ENCODE measurements at regions not wholly inside any gene's neighbourhood (a gene's known extent, or its start where the extent isn't known, plus 50 kb on each side); places are given as distances from the start of the nearest gene placed in this dataset.
"Not testable (repeated sequence)": the region's sequence is repeated elsewhere in the genome, so short reads cannot be mapped to it uniquely, and the experiment has no call there.

DNA sequence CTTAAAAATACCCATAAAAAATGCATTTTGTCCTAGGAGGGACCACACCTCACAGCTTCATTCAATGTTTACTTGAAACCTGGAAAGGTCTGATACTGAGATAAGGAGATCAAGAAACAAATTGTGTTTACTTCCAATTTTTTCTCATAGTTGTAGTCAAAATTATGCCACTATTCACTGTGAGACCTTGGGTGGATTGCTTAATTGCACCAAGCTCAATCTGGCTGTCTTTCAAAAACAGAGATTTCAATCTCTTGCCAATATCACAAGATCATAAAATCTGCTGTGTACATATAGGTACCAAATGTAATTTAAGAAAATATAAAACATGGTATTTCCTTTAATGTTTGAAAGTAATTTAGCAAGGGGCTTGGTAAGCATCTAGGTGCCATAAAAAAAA lies 186.4 kb upstream of the THBS1 start:
- DNase-seq (ENCODE audit: low spot score) = no peak

DNA sequence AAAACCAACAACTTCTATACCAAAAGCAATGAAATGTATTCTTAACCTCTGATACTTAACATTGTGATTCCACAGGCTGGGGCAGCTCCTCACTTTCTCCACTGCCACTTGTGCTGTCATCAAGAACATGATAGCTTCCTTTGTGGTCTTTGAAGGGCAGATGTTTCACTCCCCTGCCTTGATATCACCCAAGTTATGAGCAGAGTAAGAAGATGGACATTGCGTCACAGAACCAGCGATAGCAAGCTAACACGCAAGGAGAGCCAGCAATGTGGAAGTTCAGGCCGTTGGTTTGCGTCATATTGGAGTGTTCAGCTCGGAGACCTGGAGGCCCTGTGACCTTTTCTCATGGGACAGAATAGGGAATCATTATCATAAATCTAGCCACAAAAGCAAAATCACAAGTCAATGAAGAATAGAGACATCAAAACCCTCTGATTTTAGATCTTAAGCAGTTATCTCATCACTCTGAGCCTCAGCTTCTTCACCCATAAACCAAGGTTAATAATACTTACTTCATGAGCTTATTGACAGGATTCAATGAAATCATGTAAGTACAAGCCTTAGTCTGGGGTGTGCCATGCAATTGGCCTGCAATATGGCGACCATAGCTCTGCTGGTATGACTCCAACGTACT lies 183.8 kb upstream of the THBS1 start:
- DNase-seq (ENCODE audit: low spot score) = no peak

DNA sequence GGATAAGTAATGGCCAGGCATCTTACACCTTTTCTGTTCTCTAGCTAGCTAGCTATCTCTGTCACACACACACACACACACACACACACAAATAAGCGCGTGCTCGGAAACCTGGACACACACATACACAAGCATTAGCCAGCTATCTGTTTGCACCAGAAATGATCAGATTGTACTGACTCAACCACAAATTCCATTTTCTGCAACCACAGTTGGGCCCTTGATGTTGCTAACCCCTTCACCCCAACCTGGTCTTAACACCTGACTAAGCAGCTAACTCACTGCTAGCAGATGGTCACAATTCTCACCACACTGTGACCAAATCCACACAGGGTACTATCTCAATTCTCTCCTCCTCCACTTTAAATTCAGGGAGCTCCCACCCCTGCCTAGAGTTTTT lies 183.0 kb upstream of the THBS1 start:
- no peak for DNase-seq (ENCODE audit: low spot score)

DNA sequence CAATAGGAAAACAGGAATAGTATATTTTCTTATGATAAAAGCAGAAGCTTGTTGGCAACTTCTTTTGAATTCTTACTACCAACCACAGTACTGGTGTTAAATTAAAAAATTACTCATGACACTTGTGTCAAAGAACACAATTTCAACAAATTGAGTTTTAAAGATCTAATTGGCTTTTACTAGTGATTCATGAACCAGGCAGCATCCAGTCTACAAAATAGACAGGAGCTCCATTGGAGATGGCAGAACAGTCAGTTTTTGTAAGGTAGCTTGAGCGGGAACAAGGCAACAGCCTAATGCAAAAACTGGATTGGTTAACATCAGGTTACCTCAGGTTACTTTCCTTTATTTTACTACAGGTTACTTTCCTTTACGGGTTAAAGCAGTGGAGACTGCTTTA lies 181.3 kb upstream of the THBS1 start:
- DNase-seq (ENCODE audit: low spot score) = no peak

DNA sequence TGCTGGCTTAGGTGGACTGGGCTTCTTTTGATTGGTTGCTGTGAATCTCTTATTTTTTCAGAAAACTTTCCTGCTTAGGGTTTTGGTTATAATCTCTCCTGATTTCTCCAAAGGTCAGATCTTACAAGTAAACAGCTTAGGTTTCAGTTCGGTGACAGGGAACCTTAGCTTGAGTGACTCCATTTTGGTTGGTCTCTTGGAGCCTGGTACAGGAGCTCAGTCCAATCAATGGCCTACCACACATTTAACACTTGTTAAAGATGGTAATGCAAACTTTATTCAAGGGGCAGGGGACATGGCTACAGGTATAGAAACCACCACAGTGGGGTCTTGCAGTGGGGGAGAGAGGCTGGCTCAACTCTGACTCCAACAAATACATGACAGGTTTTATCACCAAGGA lies 180.9 kb upstream of the THBS1 start:
- DNase-seq (ENCODE audit: low spot score) = no peak

DNA sequence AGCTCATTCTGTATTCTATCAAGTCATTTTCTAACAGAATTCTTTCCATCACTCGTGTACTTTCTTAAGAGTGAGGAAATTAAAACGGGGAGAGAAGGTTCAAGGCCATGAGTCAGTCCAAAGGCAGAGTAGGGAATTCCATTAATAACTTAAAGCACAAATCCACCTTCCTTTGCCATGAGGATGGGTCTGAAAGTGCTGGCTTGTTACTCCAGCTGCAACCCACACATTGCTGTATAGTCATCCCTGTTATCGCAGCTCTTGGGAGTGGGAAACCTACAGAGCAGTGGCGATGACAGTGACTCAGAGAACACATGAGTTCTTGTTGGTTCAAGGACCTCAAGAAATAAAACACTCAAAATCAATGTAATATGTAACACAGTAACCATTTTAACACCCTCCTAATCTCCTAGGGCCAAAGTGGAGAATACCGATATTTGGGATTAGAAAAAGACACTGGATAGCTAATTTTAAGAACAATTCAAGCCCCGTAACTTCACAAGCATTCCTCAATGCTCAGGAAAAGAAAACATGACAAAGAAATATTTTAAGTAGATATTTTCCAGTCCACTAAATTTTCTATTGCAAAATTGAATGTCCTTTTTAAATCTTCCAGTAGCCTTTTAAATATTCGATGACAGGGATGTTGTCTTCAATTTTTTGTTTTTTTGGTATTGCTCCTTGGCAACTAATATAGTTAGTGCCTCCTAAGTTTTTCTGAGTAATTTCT lies 179.9 kb upstream of the THBS1 start:
- no peak for DNase-seq (ENCODE audit: low spot score)

DNA sequence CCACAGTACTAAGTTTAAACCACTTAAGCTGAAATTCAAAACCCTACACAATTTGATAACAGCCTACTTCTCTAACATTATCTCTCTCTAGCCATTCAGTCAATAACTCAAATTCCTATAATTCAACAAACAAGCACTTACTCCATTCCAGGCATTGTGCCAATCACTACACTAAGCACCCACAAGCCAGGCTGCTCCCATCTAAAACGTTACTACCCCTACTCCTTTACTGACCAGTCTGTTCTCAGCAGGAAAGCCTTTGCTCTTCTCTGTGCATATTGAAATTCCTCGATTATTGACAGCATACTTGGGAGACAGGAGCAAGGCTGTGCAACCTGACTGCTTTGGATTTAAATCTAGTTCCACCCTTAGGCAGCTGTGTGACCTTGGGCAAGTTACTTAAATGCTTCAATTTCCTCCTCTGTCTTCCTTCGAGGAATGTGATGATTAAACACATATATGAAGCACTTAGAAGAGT lies 177.2 kb upstream of the THBS1 start:
- DNase-seq (ENCODE audit: low spot score) = no peak

DNA sequence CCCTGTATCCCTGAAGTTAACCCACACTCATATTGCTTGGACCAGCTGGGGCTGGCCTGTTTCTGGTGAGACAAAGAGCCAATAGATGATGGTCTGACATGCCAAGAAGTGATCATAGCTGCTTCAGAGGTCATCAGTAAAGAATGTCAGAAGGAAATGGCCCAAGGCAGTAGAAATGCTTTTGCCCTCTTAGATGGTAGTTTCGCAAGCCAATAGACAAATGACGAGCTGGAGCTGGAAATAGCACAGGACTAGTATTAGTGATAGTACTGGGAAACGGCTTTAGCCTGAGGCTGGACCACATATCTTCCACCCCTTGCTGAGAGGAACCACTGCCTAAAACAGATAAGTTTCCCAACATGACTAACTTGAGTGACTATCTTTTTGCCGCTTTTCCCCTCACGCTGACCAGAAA lies 176.1 kb upstream of the THBS1 start:
- DNase-seq (ENCODE audit: low spot score) = no peak

DNA sequence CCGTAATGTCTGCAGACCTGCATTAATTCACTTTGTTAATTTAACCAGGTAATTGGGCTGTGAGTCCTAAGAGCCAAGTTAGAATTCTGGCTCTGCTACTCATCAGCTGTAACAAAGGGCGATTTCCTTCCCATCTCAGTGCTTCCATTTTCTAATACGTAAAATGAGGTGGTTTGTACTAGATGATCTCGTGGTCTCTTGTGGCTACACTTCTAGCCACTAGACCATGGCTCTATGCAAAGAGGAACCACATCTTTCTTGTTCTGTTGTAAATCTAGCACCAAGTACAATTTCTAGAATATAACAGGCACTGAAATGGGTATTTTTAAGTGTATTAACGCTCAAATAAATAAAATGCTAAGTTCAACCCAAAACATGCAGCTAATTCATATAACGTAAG lies 174.4 kb upstream of the THBS1 start:
- no peak for DNase-seq (ENCODE audit: low spot score)

DNA sequence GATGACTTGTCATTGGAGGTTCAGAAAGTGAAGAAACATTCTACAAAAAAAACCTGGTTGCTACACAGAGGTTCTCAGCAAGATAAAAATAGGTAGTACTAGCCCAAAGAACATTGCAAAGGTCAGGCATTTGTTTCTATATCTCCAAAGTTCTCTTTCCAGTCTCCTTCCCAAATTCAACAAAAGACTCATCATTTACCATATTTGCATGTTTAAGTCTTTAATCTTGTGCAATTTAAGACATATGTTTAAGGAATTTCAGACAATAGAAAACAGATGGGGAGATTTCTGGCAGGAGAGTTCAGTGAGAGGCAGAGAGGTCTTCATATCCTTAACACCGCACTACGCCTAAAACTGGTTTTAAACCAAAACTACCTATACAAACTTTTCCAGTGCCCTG lies 173.8 kb upstream of the THBS1 start:
- DNase-seq (ENCODE audit: low spot score) = no peak

DNA sequence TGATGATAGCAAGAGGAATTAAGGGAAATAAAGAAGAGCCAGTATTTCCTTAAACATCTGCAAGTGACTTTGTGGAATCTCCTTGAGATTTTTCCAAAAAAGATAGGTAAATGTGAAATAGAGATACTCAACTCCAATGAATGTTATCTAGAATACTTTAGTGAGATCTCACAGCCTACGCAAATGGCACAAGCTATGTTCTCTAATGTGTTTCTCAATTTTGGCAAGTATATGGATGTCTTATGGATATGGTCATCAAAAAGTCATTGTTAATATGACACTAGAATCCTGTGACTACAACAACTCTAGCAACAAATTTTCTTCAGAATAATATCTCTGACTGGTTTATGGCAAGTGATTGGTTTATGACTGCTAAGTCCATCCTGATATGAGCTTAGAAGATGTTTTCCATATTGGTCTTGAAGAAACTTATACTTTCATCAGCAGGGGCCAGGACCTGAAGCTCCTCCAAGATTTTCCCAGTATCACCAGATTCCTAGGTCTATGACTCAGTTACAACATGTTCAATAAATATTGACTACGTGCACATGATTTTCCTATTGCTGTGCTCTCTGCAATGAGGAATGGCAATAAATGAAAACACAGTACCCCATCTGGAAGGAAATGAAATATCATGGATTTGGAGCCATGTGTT lies 170.9 kb upstream of the THBS1 start:
- DNase-seq (ENCODE audit: low spot score) = no peak

DNA sequence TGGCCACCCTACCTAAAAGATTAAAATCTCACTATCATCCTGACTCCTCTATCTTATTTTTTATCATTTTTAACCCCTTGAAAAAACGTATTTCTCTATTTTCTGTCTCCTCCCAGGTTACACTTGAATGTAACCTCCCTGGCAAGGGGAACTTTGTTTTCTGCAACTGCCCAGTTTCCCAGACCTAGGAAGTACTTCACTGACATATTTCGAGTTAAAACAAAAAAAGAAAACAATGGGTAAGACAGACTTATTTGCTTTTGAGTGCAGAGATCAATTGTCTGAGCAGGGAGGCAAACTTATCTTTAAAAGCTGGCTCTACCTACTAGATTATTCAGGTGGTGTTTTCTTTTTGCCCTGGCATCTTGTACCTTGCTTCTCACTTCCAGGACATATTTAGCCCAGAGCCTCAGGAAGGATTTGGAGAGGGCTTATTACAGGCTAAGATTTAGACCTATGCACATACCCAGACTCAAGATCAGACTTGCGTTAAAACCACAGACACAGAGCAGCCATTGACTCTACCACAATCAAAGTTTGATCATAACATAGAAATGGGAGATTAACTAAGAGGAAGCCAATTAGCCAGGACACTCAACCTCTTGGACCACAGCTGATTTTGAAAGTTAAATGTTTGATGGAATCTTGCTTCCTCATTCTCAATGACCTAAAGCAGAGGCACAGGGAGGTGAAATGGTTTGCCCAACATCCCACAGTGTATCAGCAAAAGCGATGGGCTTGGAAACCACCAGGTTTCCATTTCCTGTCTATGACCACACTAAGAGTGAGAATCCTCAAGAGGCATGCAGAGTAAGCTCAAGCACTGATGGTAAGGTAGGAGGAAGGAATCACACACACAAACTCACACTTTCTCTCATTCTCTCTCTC lies 169.5 kb upstream of the THBS1 start:
- DNase-seq (ENCODE audit: low spot score) = peak; percentile 58

DNA sequence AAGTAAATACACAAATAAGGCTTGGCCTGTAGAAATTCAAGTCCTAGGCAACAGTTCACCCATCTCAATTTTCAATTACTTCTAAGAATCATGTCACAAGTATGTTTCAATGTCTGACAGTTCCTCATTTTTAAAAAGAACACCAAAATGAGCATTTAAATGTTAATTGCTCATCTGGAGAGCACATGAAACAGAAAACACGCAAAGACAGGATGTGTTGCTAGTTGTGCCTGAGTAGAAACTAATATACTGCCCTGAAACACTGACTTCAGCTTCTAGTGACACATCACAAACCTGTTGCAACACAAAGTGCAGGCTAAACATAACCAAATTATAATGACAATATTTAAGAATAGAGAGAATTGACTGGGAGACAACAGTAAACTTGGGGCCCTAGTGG lies 167.3 kb upstream of the THBS1 start:
- DNase-seq (ENCODE audit: low spot score) = peak; percentile 35

DNA sequence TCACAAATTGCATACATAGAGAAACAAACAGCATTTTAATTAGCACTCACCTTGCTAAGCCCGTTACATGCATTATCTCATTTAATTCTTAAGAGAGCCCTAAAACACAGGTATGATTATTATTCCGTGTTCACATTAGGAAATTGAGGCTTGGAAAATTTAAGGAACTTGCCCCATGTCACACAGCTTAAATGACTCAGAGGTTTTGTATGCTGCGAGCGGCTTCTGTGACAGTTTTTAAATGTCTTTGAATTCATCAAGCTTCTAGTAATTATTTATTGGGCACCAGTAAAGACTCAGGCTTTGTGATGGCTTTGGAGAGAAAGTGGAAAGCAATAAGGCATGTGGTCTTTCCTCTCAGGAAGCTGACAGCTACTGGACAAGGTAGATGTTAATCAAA lies 166.7 kb upstream of the THBS1 start:
- DNase-seq (ENCODE audit: low spot score) = no peak

DNA sequence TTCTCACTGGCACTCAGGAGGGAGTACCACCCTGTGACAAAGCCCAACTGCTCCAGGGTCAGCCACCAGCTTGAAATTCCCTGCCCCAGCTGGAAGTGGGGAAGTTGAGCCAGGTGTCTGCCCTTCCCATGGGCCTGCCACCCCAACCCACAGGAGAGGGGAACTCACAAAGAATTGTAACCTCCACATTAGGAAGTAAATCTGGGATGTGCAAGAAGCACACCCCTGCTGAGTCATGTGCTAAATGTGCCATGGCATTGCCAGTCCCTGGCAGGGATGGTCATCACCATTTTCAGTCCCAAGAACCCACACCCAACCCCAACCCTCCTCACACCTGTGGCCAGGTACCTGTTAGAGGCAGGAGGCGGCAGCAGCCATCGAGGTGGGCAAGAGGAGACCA lies 165.2 kb upstream of the THBS1 start:
- DNase-seq (ENCODE audit: low spot score) = no peak

DNA sequence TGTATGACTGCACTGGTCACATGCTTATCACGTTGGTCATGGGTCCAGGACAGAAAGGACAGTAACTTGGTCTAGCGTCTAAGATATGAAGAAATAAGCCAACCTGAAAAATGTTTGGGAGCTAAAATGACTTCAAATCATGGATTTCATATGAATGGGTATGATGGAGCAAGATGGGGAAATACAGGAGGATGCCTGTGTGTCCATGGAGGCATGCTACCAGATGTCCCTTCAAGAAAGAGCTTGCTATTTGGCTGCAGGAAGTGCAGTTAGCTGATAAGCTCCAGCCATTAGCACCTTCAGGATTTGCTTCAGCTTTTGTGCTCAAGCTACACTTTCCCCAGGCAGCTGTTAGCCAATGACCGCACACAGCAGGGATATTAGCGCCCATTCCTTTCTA lies 164.6 kb upstream of the THBS1 start:
- no peak for DNase-seq (ENCODE audit: low spot score)

DNA sequence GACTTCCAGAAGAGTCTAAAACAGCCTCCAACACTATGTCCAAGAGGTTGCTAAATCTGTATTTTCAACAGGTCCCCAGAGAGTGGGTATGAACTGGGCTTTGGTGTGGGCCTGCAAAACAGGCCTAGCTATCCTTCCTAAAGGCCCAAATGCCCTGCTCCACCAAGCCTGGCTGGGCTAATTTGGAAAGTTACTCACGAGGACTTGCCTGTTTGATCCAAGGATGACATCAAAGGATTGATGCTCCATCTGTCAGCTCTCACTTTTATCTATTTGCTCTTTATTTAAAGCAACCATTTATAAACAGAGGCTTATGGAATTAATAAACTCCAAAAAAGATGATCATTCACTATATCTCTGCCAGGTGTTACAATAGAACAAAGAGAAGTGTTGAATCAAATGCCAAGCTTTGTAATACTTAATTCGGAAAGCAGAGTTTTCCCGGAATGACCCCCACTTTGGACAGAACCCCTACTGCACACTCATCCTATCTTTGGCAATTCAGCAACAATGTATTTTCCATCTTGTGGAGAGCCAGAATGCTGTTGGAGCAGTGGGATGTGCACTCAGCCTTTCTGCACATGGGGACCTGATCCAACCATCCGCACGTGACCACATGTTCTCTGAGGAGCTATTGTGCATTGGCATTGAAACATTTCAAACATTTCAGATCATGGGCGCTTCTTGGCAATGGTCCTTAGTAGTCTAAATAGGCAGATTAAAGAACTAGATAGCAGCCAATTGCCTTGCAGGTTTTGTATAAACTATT lies 163.3 kb upstream of the THBS1 start:
- no peak for DNase-seq (ENCODE audit: low spot score)

DNA sequence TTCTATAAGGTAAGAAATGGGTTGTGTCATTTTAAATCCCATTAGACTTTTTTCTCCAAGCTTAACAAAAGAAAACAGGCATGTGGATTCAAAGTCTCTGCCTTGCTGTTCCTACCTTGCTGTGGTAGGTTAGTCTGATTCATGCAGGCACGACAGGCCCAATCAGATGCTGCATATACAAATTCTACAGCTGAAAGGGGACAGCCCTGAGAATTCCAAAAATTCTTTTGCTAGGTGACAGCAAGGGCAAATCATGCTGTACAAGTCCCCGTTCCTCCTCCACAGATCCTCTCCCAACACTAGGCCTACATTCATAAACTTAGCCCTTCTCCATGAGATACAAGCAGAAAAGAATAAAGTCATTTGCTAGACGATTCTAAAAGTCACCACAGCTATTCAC lies 161.2 kb upstream of the THBS1 start:
- DNase-seq (ENCODE audit: low spot score) = no peak

DNA sequence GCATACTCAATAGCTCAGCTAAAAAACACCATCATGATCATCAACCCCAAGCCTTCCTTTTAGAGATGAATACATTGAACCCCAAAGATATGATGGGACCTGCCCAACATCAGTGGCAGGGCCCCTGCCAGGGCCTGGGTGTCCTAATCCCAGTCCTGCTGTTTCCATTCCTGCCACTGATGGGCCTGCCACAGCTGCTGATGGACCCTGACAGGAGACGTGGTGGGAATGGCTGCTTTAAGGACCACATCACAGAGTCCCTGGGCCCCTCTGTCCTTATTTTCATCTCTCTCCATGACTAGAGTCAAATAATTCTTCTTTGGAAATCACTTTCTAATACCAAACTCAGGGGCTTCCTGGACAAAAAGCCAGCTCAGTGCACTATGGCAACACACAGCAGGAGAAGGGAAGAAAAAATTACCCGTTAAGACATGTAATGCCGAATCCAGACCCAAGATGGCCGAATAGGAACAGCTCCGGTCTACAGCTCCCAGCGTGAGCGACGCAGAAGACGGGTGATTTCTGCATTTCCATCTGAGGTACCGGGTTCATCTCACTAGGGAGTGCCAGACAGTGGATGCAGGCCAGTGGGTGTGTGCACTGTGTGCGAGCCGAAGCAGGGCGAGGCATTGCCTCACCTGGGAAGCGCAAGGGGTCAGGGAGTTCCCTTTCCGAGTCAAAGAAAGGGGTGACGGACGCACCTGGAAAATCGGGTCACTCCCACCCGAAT lies 160.6 kb upstream of the THBS1 start:
- DNase-seq (ENCODE audit: low spot score) = not testable (repeated sequence)

DNA sequence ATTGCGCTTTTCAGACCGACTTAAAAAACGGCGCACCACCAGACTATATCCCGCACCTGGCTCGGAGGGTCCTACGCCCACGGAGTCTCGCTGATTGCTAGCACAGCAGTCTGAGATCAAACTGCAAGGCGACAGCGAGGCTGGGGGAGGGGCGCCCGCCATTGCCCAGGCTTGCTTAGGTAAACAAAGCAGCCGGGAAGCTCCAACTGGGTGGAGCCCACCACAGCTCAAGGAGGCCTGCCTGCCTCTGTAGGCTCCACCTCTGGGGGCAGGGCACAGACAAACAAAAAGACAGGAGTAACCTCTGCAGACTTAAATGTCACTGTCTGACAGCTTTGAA lies 160.1 kb upstream of the THBS1 start:
- DNase-seq (ENCODE audit: low spot score) = not testable (repeated sequence)

All from activated CD4-positive, alpha-beta T cell treated with anti-CD3 and anti-CD28 coated beads, Interleukin-2, Interleukin-4, amounts not matched to agents 100 ng/mL and 50 ng/mL, durations not matched to agents 16 hours and 8 hours (primary cell).